C4-2B (cell line): ENCODE measurements at regions not wholly inside any gene's neighbourhood (a gene's known extent, or its start where the extent isn't known, plus 50 kb on each side); places are given as distances from the start of the nearest gene placed in this dataset.

Experiments
- ZFX ChIP-seq: fragments of 450-650 bp; IDR thresholded peaks from 2 replicates; pipeline ENCODE4 v1.6.1; 2017
- TF ChIP-seq, protein P1 (sequence below): fragments of 450-650 bp; conservative IDR thresholded peaks from 2 replicates; pipeline ENCODE4 v1.5.1; 2017; ENCODE audit warnings: mild to moderate bottlenecking

DNA sequence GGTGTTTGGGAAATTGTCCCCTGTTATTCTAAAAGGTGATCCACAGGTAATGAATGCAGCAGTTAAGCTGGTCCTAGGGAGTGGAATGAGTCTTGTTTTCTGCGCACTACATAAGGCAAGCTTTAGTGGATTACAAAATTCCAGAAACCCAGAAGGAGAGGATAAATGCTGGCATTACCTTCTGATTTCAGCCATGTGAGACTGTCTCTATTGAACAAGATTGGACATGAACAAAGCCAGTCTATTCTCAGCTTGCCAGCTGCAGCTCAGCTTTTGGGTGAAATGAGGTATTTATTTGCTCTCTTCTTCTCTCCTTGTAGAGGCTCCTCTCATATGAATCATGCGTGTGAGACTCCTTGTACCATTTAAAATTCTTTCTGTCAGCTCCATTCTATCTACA lies 944.9 kb downstream of the CNTNAP5 start:
- TF ChIP-seq, protein P1, sequence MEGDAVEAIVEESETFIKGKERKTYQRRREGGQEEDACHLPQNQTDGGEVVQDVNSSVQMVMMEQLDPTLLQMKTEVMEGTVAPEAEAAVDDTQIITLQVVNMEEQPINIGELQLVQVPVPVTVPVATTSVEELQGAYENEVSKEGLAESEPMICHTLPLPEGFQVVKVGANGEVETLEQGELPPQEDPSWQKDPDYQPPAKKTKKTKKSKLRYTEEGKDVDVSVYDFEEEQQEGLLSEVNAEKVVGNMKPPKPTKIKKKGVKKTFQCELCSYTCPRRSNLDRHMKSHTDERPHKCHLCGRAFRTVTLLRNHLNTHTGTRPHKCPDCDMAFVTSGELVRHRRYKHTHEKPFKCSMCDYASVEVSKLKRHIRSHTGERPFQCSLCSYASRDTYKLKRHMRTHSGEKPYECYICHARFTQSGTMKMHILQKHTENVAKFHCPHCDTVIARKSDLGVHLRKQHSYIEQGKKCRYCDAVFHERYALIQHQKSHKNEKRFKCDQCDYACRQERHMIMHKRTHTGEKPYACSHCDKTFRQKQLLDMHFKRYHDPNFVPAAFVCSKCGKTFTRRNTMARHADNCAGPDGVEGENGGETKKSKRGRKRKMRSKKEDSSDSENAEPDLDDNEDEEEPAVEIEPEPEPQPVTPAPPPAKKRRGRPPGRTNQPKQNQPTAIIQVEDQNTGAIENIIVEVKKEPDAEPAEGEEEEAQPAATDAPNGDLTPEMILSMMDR = no peak
- no peak for TF ChIP-seq ZFX
